H1 (cell line): ENCODE measurements at regions not wholly inside any gene's neighbourhood (a gene's known extent, or its start where the extent isn't known, plus 50 kb on each side); places are given as distances from the start of the nearest gene placed in this dataset.

ENCODE experiments used
- BRCA1 ChIP-seq: IDR thresholded peaks from 2 replicates; pipeline ENCODE4 v1.6.1; 2012; ENCODE audit warnings: low read depth, low read length, improper control_type of control experiment
- CHD1 ChIP-seq: IDR thresholded peaks from 2 replicates; pipeline ENCODE4 v1.6.1; 2012; ENCODE audit warnings: low read depth, low read length, improper control_type of control experiment
- SIN3A ChIP-seq, 2 experiments: IDR thresholded peaks in 1 of 2; conservative IDR thresholded peaks in 1 of 2; 2 replicates each; pipeline ENCODE4 v1.6.1; 2011 to 2012; ENCODE audit warnings: low read length in 2 of 2, improper control_type of control experiment in 1 of 2, low read depth in 1 of 2, mild to moderate bottlenecking in 1 of 2

- no peak for TF ChIP-seq BRCA1
- TF ChIP-seq CHD1 = no peak
- no peak for TF ChIP-seq SIN3A (conservative IDR thresholded peaks at IDR 0.05 in 1 of 2, IDR thresholded peaks at IDR 0.05 in 1 of 2; ENCODE audit: low read depth in 1 of 2, low read length in 2 of 2)
- TF ChIP-seq, all 59 proteins: peak for 0
Measured at GRCh38 chr7:153405704-153406485, 646.3 kb upstream of the DPP6 start (continued).
